Ishikawa (cell line): ENCODE measurements at regions not wholly inside any gene's neighbourhood (a gene's known extent, or its start where the extent isn't known, plus 50 kb on each side); places are given as distances from the start of the nearest gene placed in this dataset.

Experiments
- CEBPB ChIP-seq: IDR thresholded peaks from 2 replicates; pipeline ENCODE4 v1.6.1; 2012
- CREB1 ChIP-seq: IDR thresholded peaks from 2 replicates; pipeline ENCODE4 v1.6.1; 2012; ENCODE audit warnings: low read depth
- EGR1 ChIP-seq: IDR thresholded peaks from 2 replicates; pipeline ENCODE4 v1.6.1; 2012
- EP300 ChIP-seq: IDR thresholded peaks from 2 replicates; pipeline ENCODE4 v1.6.1; 2012; ENCODE audit warnings: borderline replicate concordance
- FOXM1 ChIP-seq: IDR thresholded peaks from 2 replicates; pipeline ENCODE4 v1.6.1; 2012; ENCODE audit warnings: low read depth, borderline replicate concordance
- MAX ChIP-seq: IDR thresholded peaks from 2 replicates; pipeline ENCODE4 v1.6.1; 2012
- NFIC ChIP-seq: IDR thresholded peaks from 2 replicates; pipeline ENCODE4 v1.6.1; 2012
- RAD21 ChIP-seq: IDR thresholded peaks from 2 replicates; pipeline ENCODE4 v1.6.1; 2012; ENCODE audit warnings: low read depth
- REST ChIP-seq: IDR thresholded peaks from 2 replicates; pipeline ENCODE4 v1.6.1; 2012; ENCODE audit warnings: low read depth, mild to moderate bottlenecking
- TAF1 ChIP-seq: IDR thresholded peaks from 2 replicates; pipeline ENCODE4 v1.6.1; 2012; ENCODE audit warnings: low read depth, mild to moderate bottlenecking
- TCF12 ChIP-seq: IDR thresholded peaks from 2 replicates; pipeline ENCODE4 v1.6.1; 2012; ENCODE audit warnings: low read depth
- TEAD4 ChIP-seq: IDR thresholded peaks from 2 replicates; pipeline ENCODE4 v1.6.1; 2012
- USF1 ChIP-seq: IDR thresholded peaks from 2 replicates; pipeline ENCODE4 v1.6.1; 2012
- YY1 ChIP-seq: IDR thresholded peaks from 2 replicates; pipeline ENCODE4 v1.6.1; 2012; ENCODE audit warnings: low read depth
- ZBTB7A ChIP-seq: IDR thresholded peaks from 2 replicates; pipeline ENCODE4 v1.6.1; 2012; ENCODE audit warnings: low read depth

GRCh38 chr20:39429726-39430125, 467.6 kb downstream of the DHX35 start:
- no peak for TF ChIP-seq TAF1
- TF ChIP-seq RAD21, result peak; percentile 8; the same call in 1 of the 2 replicates

- TF ChIP-seq USF1 (no peak), EP300 (no peak), NFIC (no peak), MAX (no peak), RAD21 (no peak), CREB1 (no peak), REST (no peak), TEAD4 (no peak), YY1 (no peak), TAF1 (no peak), CEBPB (no peak), EGR1 (no peak), TCF12 (no peak), FOXM1 (no peak), ZBTB7A (no peak)
Observed at GRCh38 chr20:39424962-39425678, 463.0 kb downstream of the DHX35 start.

GRCh38 chr20:39421571-39422105, 459.5 kb downstream of the DHX35 start:
- TF ChIP-seq REST (no peak), NFIC (no peak), RAD21 (no peak), TCF12 (no peak), TAF1 (no peak), EGR1 (no peak), YY1 (no peak), CEBPB (no peak), ZBTB7A (no peak), CREB1 (no peak), MAX (no peak), USF1 (no peak), EP300 (no peak), TEAD4 (no peak), FOXM1 (no peak)

GRCh38 chr20:39412091-39412490, 449.9 kb downstream of the DHX35 start:
- TF ChIP-seq EGR1, result no peak
- no peak for TF ChIP-seq EP300
- no peak for TF ChIP-seq ZBTB7A
- TF ChIP-seq CREB1, result no peak
- TF ChIP-seq TEAD4, result no peak
- no peak for TF ChIP-seq FOXM1
- no peak for TF ChIP-seq TCF12
- no peak for TF ChIP-seq MAX
- TF ChIP-seq REST, result no peak
- TF ChIP-seq NFIC, result no peak
- no peak for TF ChIP-seq TAF1
- TF ChIP-seq RAD21, result no peak
- no peak for TF ChIP-seq YY1
- TF ChIP-seq CEBPB, result no peak
- no peak for TF ChIP-seq USF1
